Coronary artery (tissue), 2 donors: ENCODE measurements at regions not wholly inside any gene's neighbourhood (a gene's known extent, or its start where the extent isn't known, plus 50 kb on each side); places are given as distances from the start of the nearest gene placed in this dataset.

Experiments
- DNase-seq: peaks from one replicate; pipeline ENCODE4 v3.0.0-alpha.2; 2017; ENCODE audit warnings: low spot score
- H3K27ac ChIP-seq, 2 donors: fragments of 200-600 bp; sonication (generic); one replicate each; pipeline ENCODE4 v1.5.1; 2016 to 2019
- H3K4me3 ChIP-seq: fragments of 200-600 bp; sonication (generic); 2 replicates; pipeline ENCODE4 v1.5.1; 2016; ENCODE audit warnings: mild to moderate bottlenecking, moderate library complexity
- CTCF ChIP-seq: fragments of 200-600 bp; sonication (generic); IDR thresholded peaks from one replicate; pipeline ENCODE4 v1.5.1; 2019; ENCODE audit warnings: antibody characterized with exemption

GRCh38 chr5:6885581-6885980, 172.3 kb downstream of the TENT4A start:
- TF ChIP-seq CTCF, result no peak
- H3K27ac ChIP-seq, result no peak overlapping the region
- no peak overlapping the region for H3K4me3 ChIP-seq
- no peak for DNase-seq

GRCh38 chr5:6886866-6887265, 173.6 kb downstream of the TENT4A start:
- no peak for TF ChIP-seq CTCF
- DNase-seq, result no peak
- Histone ChIP-seq H3K4me3 (no peak overlapping the region), H3K27ac (no peak overlapping the region)

- no peak for TF ChIP-seq CTCF
- no peak overlapping the region for H3K27ac ChIP-seq
- DNase-seq, result no peak
- no peak overlapping the region for H3K4me3 ChIP-seq
These were observed 175.8 kb downstream of the TENT4A start for GRCh38 chr5:6889030-6889429.

GRCh38 chr5:6899221-6899620, 186.0 kb downstream of the TENT4A start:
- no peak for TF ChIP-seq CTCF
- no peak overlapping the region for H3K4me3 ChIP-seq
- no peak overlapping the region for H3K27ac ChIP-seq
- DNase-seq, result no peak

- DNase-seq, result no peak
- H3K27ac ChIP-seq, result no peak overlapping the region
- no peak for TF ChIP-seq CTCF
- no peak overlapping the region for H3K4me3 ChIP-seq
These were observed 187.3 kb downstream of the TENT4A start for GRCh38 chr5:6900247-6901227.

GRCh38 chr5:6902094-6902493, 188.9 kb downstream of the TENT4A start:
- Histone ChIP-seq H3K4me3 (no peak overlapping the region), H3K27ac (no peak overlapping the region)
- DNase-seq, result no peak
- no peak for TF ChIP-seq CTCF

- Histone ChIP-seq H3K4me3 (no peak overlapping the region), H3K27ac (no peak overlapping the region)
- DNase-seq, result no peak
- no peak for TF ChIP-seq CTCF
These were observed 189.4 kb downstream of the TENT4A start for GRCh38 chr5:6902597-6902996.
